ENCODE measurements at regions not wholly inside any gene's neighbourhood (a gene's known extent, or its start where the extent isn't known, plus 50 kb on each side); places are given as distances from the start of the nearest gene placed in this dataset.
"Not testable (repeated sequence)": the region's sequence is repeated elsewhere in the genome, so short reads cannot be mapped to it uniquely, and the experiment has no call there.

DNA sequence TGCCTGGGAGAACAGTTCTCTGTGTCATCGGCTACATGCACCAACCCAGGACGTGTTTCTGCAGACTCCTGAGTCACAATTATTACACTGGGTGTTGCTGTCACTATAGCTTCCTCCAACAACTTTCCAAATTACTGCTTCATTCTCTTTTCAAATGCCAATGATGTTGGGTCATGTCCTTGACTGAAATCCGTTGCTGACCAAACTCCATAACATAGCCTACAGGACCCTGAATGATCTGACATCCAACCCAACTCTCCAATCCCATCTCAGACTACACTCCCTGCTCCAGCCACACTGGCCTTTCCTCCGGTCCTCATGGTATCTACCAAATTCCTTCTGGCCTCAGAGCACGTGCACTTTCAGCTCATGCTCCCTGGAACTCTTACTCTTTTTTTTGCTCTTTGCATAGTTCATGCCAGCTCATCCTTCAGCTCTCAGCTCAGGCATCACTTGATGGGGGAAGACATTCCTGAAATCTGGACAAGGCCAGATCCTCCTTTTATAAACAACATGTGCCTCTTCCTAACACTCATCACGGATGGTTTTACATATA, 108.8 kb upstream of the PTPRG start:
- H3K27ac Mint-ChIP-seq: no peak overlapping the region
- no peaks in the 10 kb centered on the region for H3K4me1 Mint-ChIP-seq (ENCODE audit: low read depth)
- H3K4me3 Mint-ChIP-seq: no peak overlapping the region
- DNase-seq (ENCODE audit: low spot score): no peak
- intact Hi-C loops (cut with micrococcal nuclease): no loop called here
- no peaks in the 10 kb centered on the region for H3K9me3 Mint-ChIP-seq
- H3K36me3 Mint-ChIP-seq (ENCODE audit: low read depth): no peaks in the 10 kb centered on the region
- no peaks in the 10 kb centered on the region for H3K27me3 Mint-ChIP-seq (ENCODE audit: insufficient read depth)

DNA sequence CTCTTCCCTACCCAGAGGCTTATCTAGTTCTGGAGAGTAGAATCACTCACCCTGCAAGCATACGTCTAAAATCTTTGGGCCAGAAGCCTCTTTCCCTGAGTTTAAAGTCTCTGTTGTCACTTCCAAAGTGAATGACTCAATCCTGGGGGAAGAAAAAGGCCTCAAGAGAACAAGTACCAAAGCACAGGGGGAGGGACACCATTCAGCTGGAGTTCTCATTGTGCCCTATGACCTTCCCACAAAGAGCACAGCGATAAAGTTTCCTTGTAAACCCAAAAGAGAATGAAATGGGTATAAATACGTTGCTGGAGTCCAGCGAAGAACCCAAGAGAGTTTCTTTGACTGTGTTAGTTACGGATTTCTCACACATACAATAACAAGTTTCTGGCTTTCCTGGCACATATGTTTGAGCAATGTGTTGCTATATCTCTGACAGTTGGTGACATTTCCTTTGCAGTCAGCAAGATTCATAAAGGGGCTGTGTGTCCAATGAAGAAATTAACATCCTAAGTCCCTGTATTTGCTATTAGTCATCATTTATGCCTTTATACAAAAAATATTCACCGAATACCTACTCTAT, 107.3 kb upstream of the PTPRG start:
- H3K4me1 Mint-ChIP-seq (ENCODE audit: low read depth): no peaks in the 10 kb centered on the region

DNA sequence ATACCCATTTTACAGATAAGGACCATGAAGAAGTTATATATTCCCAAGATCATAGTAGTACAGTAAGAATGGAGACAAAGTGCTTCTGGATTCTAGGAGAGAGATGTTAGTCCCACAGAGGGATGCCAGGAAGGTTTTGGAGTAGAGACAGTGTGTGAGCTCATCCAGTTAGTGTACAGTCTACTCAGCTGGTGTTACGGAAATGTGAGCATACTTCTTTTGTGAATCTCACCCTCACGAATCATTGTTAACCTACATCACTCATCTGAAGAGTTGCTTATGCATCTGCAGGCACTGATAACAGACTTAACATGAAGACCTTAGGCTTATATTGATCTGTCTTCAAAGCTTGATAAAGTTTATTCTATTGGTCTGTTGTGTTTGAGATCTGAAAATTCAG, 106.6 kb upstream of the PTPRG start:
- H3K9me3 Mint-ChIP-seq: peaks cover 9% of the 10 kb centered on the region
- no peaks in the 10 kb centered on the region for H3K27me3 Mint-ChIP-seq (ENCODE audit: insufficient read depth)
- H3K27ac Mint-ChIP-seq: no peak overlapping the region
- DNase-seq (ENCODE audit: low spot score): no peak
- no peaks in the 10 kb centered on the region for H3K4me1 Mint-ChIP-seq (ENCODE audit: low read depth)
- no peaks in the 10 kb centered on the region for H3K36me3 Mint-ChIP-seq (ENCODE audit: low read depth)
- H3K4me3 Mint-ChIP-seq: no peak overlapping the region
- intact Hi-C loops (cut with micrococcal nuclease): no loop called here

More for the DNA sequence above, 107.3 kb upstream of the PTPRG start:
- no peak for DNase-seq (ENCODE audit: low spot score)
- H3K27me3 Mint-ChIP-seq (ENCODE audit: insufficient read depth): no peaks in the 10 kb centered on the region
- H3K36me3 Mint-ChIP-seq (ENCODE audit: low read depth): no peaks in the 10 kb centered on the region
- intact Hi-C loops (cut with micrococcal nuclease): no loop called here
- peaks cover 2% of the 10 kb centered on the region for H3K9me3 Mint-ChIP-seq
- H3K27ac Mint-ChIP-seq: no peak overlapping the region
- no peak overlapping the region for H3K4me3 Mint-ChIP-seq

DNA sequence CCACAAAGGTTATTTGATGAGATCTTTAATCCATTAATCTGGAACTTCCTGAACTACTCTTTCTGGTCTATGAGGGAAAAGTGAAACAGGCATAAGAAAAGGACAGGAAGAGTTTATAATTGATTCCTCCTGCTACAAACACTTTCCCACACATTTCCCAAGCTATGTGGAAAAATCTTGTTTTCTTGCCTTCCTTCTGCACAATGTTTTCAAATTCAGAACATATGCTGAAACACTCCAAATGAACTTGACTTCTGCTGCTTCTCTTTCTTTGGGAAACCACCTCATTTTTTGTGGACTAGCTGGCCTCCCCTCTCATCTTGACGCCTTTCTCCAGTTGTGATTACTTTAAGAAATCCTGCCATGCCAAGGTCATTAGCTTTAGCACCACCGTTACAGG, 100.7 kb upstream of the PTPRG start:
- Mint-ChIP-seq H3K9me3 (peaks cover 17% of the 10 kb centered on the region), H3K27ac (no peak overlapping the region), H3K36me3 (ENCODE audit: low read depth) (no peaks in the 10 kb centered on the region), H3K27me3 (ENCODE audit: insufficient read depth) (no peaks in the 10 kb centered on the region), H3K4me1 (ENCODE audit: low read depth) (no peaks in the 10 kb centered on the region), H3K4me3 (no peak overlapping the region)
- no peak for DNase-seq (ENCODE audit: low spot score)
- intact Hi-C loops (cut with micrococcal nuclease): no loop called here

DNA sequence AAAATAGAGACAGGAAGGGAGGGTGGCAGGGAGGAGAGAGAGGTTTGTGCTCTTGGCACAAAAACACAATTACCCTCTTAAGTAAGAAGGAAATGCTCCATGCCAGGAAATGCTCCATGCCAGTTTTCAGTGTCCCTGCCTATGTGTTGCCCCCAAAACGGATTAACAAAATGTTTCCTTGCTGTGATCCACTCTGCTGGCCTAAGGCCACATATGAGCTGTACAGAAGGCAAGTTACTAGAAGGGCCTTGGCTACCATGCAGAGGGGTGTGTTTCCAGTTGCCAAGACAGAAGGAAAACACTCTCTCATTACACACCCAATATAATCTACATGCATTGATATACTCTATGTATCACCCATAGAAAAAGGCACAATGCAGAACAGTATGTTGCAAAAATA, 98.2 kb upstream of the PTPRG start:
- Mint-ChIP-seq H3K9me3 (peaks cover 17% of the 10 kb centered on the region), H3K4me1 (ENCODE audit: low read depth) (no peaks in the 10 kb centered on the region), H3K36me3 (ENCODE audit: low read depth) (no peaks in the 10 kb centered on the region), H3K27ac (no peak overlapping the region), H3K4me3 (no peak overlapping the region), H3K27me3 (ENCODE audit: insufficient read depth) (peaks cover 8% of the 10 kb centered on the region)
- intact Hi-C loops (cut with micrococcal nuclease): no loop called here
- DNase-seq (ENCODE audit: low spot score): no peak

GRCh38 chr3:61464518-61465140, 96.7 kb upstream of the PTPRG start:
- Mint-ChIP-seq H3K4me1 (ENCODE audit: low read depth) (no peaks in the 10 kb centered on the region), H3K36me3 (ENCODE audit: low read depth) (no peaks in the 10 kb centered on the region)

GRCh38 chr3:61466357-61466756, 95.0 kb upstream of the PTPRG start:
- intact Hi-C loops (cut with micrococcal nuclease): no loop called here
- Mint-ChIP-seq H3K9me3 (no peaks in the 10 kb centered on the region), H3K36me3 (ENCODE audit: low read depth) (no peaks in the 10 kb centered on the region), H3K27ac (no peak overlapping the region), H3K4me3 (no peak overlapping the region), H3K27me3 (ENCODE audit: insufficient read depth) (peaks cover 10% of the 10 kb centered on the region), H3K4me1 (ENCODE audit: low read depth) (no peaks in the 10 kb centered on the region)
- no peak for DNase-seq (ENCODE audit: low spot score)

More at GRCh38 chr3:61464518-61465140, 96.7 kb upstream of the PTPRG start:
- Mint-ChIP-seq H3K27ac (no peak overlapping the region), H3K4me3 (no peak overlapping the region), H3K9me3 (peaks cover 10% of the 10 kb centered on the region), H3K27me3 (ENCODE audit: insufficient read depth) (peaks cover 10% of the 10 kb centered on the region)
- DNase-seq (ENCODE audit: low spot score): no peak
- intact Hi-C loops (cut with micrococcal nuclease): no loop called here

- Mint-ChIP-seq H3K4me3 (no peak overlapping the region), H3K27me3 (ENCODE audit: insufficient read depth) (no peaks in the 10 kb centered on the region), H3K36me3 (ENCODE audit: low read depth) (no peaks in the 10 kb centered on the region), H3K9me3 (peaks cover 4% of the 10 kb centered on the region), H3K4me1 (ENCODE audit: low read depth) (peaks cover 8% of the 10 kb centered on the region), H3K27ac (no peak overlapping the region)
- DNase-seq (ENCODE audit: low spot score): peak; percentile 8
- intact Hi-C loops (cut with micrococcal nuclease): no loop called here
Observed at GRCh38 chr3:61483997-61484396, 77.4 kb upstream of the PTPRG start.

DNA sequence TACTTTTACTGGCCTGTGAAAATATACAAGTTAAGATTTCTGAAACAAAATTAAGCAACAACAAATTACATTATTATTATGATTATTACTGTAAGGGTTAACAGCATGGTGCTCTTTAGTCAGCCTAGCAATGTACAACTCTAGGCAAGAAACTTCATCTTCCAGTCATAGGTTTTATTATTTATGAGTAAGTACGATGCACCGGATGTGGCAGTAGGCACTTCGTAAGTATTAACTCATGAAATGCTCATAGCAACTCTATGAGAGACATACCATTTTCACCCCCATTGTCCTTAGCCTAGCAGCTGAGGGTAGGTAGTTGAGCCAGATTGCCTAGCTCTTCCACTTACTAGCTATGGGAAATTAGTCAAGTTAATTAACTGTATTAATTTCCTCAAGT, 68.0 kb upstream of the PTPRG start:
- no peaks in the 10 kb centered on the region for H3K36me3 Mint-ChIP-seq (ENCODE audit: low read depth)
- no peak overlapping the region for H3K27ac Mint-ChIP-seq
- no peaks in the 10 kb centered on the region for H3K9me3 Mint-ChIP-seq
- H3K4me1 Mint-ChIP-seq (ENCODE audit: low read depth): no peaks in the 10 kb centered on the region
- H3K4me3 Mint-ChIP-seq: no peak overlapping the region
- intact Hi-C loops (cut with micrococcal nuclease): no loop called here
- H3K27me3 Mint-ChIP-seq (ENCODE audit: insufficient read depth): peaks cover 3% of the 10 kb centered on the region
- DNase-seq (ENCODE audit: low spot score): no peak

DNA sequence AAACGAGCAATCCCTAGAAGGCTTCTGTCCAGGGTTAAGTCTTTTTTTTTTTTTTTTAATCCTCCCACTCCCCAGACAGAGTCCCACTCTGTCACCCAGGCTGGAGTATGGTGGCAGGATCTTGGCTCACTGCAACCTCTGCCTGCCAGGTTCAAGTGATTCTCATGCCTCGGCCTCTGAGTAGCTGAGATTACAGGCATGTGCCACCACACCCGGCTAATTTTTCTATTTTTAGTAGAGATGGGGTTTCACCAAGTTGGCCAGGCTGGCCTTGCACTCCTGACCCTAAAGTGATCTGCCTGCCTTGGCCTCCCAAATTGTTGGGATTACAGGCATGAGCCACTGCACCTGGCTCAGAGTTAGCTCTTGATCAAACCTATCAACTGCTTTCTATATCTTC, 67.1 kb upstream of the PTPRG start:
- H3K27ac Mint-ChIP-seq; H3K27me3 Mint-ChIP-seq (ENCODE audit: insufficient read depth); H3K4me1 Mint-ChIP-seq (ENCODE audit: low read depth); H3K9me3 Mint-ChIP-seq; H3K36me3 Mint-ChIP-seq (ENCODE audit: low read depth); intact Hi-C loops (cut with micrococcal nuclease); DNase-seq (ENCODE audit: low spot score); H3K4me3 Mint-ChIP-seq: not testable (repeated sequence)

- Mint-ChIP-seq H3K27me3 (ENCODE audit: insufficient read depth) (peaks cover 3% of the 10 kb centered on the region), H3K4me3 (no peak overlapping the region), H3K36me3 (ENCODE audit: low read depth) (no peaks in the 10 kb centered on the region), H3K4me1 (ENCODE audit: low read depth) (no peaks in the 10 kb centered on the region), H3K27ac (no peak overlapping the region), H3K9me3 (no peaks in the 10 kb centered on the region)
- no peak for DNase-seq (ENCODE audit: low spot score)
- intact Hi-C loops (cut with micrococcal nuclease): no loop called here
Observed at GRCh38 chr3:61497463-61497862, 63.9 kb upstream of the PTPRG start.

DNA sequence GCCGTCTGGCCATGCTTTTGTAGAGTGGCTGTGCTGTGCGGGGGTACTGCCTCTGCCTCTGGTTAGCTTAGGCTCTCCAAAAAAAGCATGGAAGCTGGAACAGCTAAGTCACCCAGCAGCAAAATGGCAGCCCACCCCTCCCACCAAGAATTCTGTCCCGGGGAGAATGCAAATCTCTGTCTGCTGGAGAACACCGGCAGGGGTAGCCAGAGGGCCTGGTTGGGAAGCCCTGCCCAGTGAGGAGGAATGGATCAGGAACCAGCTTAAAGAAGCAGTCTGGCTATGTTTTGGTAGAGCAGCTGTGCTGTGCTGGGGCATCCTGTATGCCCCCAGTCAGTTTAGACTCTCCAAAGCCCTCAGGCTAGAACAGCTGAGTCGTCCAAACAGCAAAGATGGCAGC, 56.2 kb upstream of the PTPRG start:
- Mint-ChIP-seq H3K9me3 (peaks cover 11% of the 10 kb centered on the region), H3K27ac (no peak overlapping the region), H3K27me3 (ENCODE audit: insufficient read depth) (no peaks in the 10 kb centered on the region), H3K4me1 (ENCODE audit: low read depth) (peaks cover 9% of the 10 kb centered on the region), H3K4me3 (no peak overlapping the region), H3K36me3 (ENCODE audit: low read depth) (peaks cover 1% of the 10 kb centered on the region)
- no peak for DNase-seq (ENCODE audit: low spot score)
- intact Hi-C loops (cut with micrococcal nuclease): no loop called here

DNA sequence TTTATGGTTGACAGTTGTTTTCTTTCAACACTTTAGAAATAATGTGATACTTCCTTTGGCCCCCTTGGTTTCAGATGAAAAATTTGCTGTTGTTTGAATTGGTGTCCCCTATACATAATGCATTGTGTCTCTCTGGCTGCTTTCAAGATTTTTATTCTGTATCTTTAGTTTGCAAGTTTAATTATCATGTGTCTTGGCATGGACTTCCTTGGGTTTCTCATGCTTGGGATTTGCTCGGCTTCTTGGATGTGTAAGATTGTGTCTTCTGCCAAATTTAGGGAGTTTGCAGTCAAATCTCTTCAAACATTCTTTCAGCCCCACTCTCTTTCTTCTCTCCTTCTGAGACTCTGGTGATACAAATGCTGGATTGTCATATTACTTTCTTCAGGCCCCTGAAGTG, 53.4 kb upstream of the PTPRG start:
- no peak overlapping the region for H3K27ac Mint-ChIP-seq
- H3K4me1 Mint-ChIP-seq (ENCODE audit: low read depth): peaks cover 9% of the 10 kb centered on the region
- H3K36me3 Mint-ChIP-seq (ENCODE audit: low read depth): peaks cover 1% of the 10 kb centered on the region
- intact Hi-C loops (cut with micrococcal nuclease): no loop called here
- H3K4me3 Mint-ChIP-seq: no peak overlapping the region
- peaks cover 11% of the 10 kb centered on the region for H3K9me3 Mint-ChIP-seq
- DNase-seq (ENCODE audit: low spot score): no peak
- no peaks in the 10 kb centered on the region for H3K27me3 Mint-ChIP-seq (ENCODE audit: insufficient read depth)

Measured in activated T-helper 1 cell treated with anti-CD3 and anti-CD28 coated beads, Interleukin-12 subunit alpha, Interleukin-12 subunit beta, Interleukin-2, Interleukin-4 antibody, amounts not matched to agents 30 ng/mL and 10 ng/mL and 1 ng/mL, durations not matched to agents 14 hours and 24 hours and 36 hours (primary cell).